Peyer's patch (tissue), 4 donors: ENCODE measurements at regions not wholly inside any gene's neighbourhood (a gene's known extent, or its start where the extent isn't known, plus 50 kb on each side); places are given as distances from the start of the nearest gene placed in this dataset.

Source experiments
- POLR2A ChIP-seq, 2 donors: fragments of 450-650 bp; IDR thresholded peaks; one replicate each; pipeline ENCODE4 v1.5.1; 2017; ENCODE audit warnings: antibody characterized with exemption in 2 of 2, mild to moderate bottlenecking in 2 of 2, moderate library complexity in 2 of 2
- TF ChIP-seq, protein P1 (sequence below), 6 experiments: fragments of 450-650 bp in 4 of 6; fragments of 200-600 bp in 2 of 6; sonication (generic) in 1 of 6; IDR thresholded peaks; one replicate each; pipeline ENCODE4 v1.5.1; 2017 to 2019; ENCODE audit warnings: antibody characterized with exemption in 6 of 6, mild to moderate bottlenecking in 3 of 6, moderate library complexity in 1 of 6

DNA sequence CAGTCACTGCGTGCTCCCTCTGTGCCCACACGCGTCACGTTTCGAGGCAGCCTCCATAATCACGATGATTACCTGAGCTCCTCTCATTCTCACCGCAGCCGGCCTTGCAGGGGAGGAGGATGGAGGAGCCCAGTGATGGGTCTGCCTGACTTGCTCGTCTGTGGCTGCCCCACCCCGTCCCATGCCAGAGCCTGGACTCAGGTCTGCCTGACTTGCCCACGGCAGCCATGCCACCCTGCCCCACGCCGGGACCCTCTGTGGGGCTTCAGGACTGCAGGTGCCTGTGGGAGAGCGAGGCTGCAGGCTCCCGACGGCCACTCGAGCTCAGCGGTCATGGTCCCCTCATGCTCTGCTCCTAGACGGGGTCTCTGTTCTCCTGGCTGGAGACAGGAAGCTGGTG, 1025.1 kb downstream of the BRD1 start:
- no peak for TF ChIP-seq POLR2A (IDR thresholded peaks at IDR 0.05)
- TF ChIP-seq, protein P1, sequence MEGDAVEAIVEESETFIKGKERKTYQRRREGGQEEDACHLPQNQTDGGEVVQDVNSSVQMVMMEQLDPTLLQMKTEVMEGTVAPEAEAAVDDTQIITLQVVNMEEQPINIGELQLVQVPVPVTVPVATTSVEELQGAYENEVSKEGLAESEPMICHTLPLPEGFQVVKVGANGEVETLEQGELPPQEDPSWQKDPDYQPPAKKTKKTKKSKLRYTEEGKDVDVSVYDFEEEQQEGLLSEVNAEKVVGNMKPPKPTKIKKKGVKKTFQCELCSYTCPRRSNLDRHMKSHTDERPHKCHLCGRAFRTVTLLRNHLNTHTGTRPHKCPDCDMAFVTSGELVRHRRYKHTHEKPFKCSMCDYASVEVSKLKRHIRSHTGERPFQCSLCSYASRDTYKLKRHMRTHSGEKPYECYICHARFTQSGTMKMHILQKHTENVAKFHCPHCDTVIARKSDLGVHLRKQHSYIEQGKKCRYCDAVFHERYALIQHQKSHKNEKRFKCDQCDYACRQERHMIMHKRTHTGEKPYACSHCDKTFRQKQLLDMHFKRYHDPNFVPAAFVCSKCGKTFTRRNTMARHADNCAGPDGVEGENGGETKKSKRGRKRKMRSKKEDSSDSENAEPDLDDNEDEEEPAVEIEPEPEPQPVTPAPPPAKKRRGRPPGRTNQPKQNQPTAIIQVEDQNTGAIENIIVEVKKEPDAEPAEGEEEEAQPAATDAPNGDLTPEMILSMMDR (IDR thresholded peaks at IDR 0.05), result no peak
